Tibial nerve (tissue), 4 donors: ENCODE measurements at regions not wholly inside any gene's neighbourhood (a gene's known extent, or its start where the extent isn't known, plus 50 kb on each side); places are given as distances from the start of the nearest gene placed in this dataset.

ENCODE experiments used
- DNase-seq, 2 donors: peaks; one replicate each; pipeline ENCODE4 v3.0.0-alpha.2; 2019; ENCODE audit warnings: low spot score in 2 of 2
- H3K27ac ChIP-seq, 4 donors: fragments of 200-600 bp; sonication (generic) in 3 of 4; one replicate each; pipeline ENCODE4 v1.5.1; 2017 to 2019; ENCODE audit warnings: mild to moderate bottlenecking in 1 of 4
- H3K27me3 ChIP-seq, 2 donors: fragments of 200-600 bp; sonication (generic) in 1 of 2; one replicate each; pipeline versions ENCODE4 v1.5.1 to v1.6.0; 2017 to 2019
- H3K36me3 ChIP-seq, 3 donors: fragments of 200-600 bp; sonication (generic); one replicate each; pipeline ENCODE4 v1.5.1; 2018 to 2019
- H3K4me1 ChIP-seq, 4 donors: fragments of 200-600 bp; sonication (generic) in 3 of 4; one replicate each; pipeline ENCODE4 v1.5.1; 2017 to 2019
- H3K4me3 ChIP-seq, 4 donors: fragments of 200-600 bp; sonication (generic) in 3 of 4; one replicate each; pipeline ENCODE4 v1.5.1; 2017 to 2019; ENCODE audit warnings: mild to moderate bottlenecking in 1 of 4, moderate library complexity in 1 of 4
- H3K9me3 ChIP-seq, 4 donors: fragments of 200-600 bp; sonication (generic) in 3 of 4; one replicate each; pipeline ENCODE4 v1.5.1; 2017 to 2019
- EP300 ChIP-seq, 2 donors: sonication (generic); formaldehyde crosslinking; IDR thresholded peaks; one replicate each; pipeline ENCODE4 v1.6.1; 2017; ENCODE audit warnings: antibody characterized with exemption in 2 of 2, mild to moderate bottlenecking in 1 of 2
- POLR2A ChIP-seq, 2 donors: fragments of 450-650 bp; IDR thresholded peaks; one replicate each; pipeline ENCODE4 v1.6.1; 2017; ENCODE audit warnings: antibody characterized with exemption in 2 of 2, mild to moderate bottlenecking in 2 of 2, moderate library complexity in 2 of 2
- whole genome bisulfite sequencing, 2 donors: methylation state at CpG; one replicate each; pipeline ENCODE4 v1.1.5; 2018; 5-methylcytosine and 5-hydroxymethylcytosine counted together
- TF ChIP-seq, protein P1 (sequence below), 5 experiments: fragments of 200-600 bp in 3 of 5; fragments of 450-650 bp in 2 of 5; sonication (generic) in 3 of 5; IDR thresholded peaks; one replicate each; pipeline ENCODE4 v1.5.1; 2016 to 2019; ENCODE audit warnings: antibody characterized with exemption in 5 of 5, mild to moderate bottlenecking in 3 of 5, moderate library complexity in 2 of 5

DNA sequence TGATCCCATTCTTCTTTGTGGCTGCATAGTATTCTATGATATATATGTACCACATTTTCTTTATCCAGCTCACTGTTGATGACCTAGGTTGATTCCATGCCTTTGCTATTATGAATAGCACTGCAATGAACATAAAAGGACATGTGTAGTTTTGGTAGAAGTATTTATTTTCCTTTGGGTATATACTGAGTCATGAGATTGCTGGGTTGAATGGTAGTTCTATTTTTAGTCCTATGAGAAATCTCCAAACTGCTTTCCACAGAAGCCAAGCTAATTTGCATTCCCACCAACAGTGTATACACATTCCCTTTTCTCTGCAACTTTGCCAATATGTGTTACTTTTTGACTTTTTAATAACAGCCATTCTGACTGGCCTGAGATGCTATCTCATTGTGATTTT, 278.3 kb downstream of the PCDH18 start:
- Histone ChIP-seq H3K4me3 (no peak overlapping the region), H3K36me3 (no peaks in the 10 kb centered on the region), H3K4me1 (no peaks in the 10 kb centered on the region), H3K9me3 (peaks cover 0 to 7% (median 0%) of the 10 kb centered on the region in 4 donors), H3K27me3 (no peaks in the 10 kb centered on the region), H3K27ac (no peak overlapping the region)
- no peak for DNase-seq
- no peak for TF ChIP-seq EP300 (IDR thresholded peaks at IDR 0.05)
- TF ChIP-seq, protein P1, sequence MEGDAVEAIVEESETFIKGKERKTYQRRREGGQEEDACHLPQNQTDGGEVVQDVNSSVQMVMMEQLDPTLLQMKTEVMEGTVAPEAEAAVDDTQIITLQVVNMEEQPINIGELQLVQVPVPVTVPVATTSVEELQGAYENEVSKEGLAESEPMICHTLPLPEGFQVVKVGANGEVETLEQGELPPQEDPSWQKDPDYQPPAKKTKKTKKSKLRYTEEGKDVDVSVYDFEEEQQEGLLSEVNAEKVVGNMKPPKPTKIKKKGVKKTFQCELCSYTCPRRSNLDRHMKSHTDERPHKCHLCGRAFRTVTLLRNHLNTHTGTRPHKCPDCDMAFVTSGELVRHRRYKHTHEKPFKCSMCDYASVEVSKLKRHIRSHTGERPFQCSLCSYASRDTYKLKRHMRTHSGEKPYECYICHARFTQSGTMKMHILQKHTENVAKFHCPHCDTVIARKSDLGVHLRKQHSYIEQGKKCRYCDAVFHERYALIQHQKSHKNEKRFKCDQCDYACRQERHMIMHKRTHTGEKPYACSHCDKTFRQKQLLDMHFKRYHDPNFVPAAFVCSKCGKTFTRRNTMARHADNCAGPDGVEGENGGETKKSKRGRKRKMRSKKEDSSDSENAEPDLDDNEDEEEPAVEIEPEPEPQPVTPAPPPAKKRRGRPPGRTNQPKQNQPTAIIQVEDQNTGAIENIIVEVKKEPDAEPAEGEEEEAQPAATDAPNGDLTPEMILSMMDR (IDR thresholded peaks at IDR 0.05): no peak
- no peak for TF ChIP-seq POLR2A (IDR thresholded peaks at IDR 0.05)

DNA sequence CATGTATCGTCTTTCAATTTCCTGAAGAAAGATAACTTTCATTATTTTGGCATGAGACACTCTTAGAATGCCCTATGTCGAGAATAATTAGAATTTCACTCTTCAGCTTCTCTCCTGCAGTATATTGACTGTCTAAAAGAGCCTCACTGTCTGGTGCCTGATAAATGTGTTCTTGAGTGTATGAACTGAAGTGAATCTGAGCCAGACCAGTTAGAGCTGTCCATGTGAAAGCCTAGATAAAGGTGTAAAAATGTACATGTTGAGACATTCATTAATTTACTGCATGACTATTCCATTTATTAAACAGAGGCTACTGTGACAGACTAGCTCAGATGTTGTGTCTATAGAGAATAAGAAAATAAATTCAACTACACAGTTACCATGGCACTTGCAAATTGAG, 283.2 kb downstream of the PCDH18 start:
- TF ChIP-seq POLR2A (IDR thresholded peaks at IDR 0.05) (no peak), EP300 (IDR thresholded peaks at IDR 0.05) (no peak)
- TF ChIP-seq, protein P1 (IDR thresholded peaks at IDR 0.05): no peak
- Histone ChIP-seq H3K36me3 (no peaks in the 10 kb centered on the region), H3K4me3 (no peak overlapping the region), H3K27me3 (no peaks in the 10 kb centered on the region), H3K9me3 (no peaks in the 10 kb centered on the region), H3K4me1 (no peaks in the 10 kb centered on the region), H3K27ac (no peak overlapping the region)
- no peak for DNase-seq
- 81% methylated on average over 2 of the region's 2 CpGs for WGBS, 2 donors

DNA sequence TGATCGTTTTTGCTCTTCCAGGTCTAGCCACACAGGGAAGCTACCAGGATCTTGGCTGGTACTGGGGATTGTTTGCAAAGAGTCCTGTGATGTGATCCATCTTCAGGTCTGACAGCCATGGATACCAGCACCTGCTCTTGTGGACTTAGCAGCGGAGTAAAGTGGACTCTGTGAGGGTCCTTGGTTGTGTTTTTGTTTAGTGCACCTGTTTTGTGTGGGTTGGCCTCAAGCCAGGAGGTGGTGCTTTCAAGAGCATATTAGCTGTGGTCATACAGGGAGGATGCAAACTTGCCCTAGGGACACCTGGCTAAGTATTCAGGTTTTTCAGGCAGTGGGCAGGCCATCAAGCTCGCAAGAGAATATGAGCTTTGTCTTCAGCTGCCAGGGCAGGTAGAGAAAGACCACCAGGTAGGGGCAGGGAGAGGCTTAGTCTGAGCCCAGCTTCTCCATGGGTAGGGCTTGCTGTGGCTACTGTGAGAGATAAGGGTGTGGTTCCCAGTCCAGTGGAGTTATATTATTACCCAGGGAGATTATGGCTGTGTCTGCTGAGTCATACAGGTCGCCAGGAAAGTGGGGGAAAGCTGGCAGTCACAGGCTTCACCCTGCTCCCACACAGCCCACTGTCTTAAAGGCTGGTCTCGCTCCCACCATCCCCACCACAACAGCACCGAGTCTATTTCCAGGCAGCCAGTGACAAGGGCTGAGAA, 293.7 kb downstream of the PCDH18 start:
- no peaks in the 10 kb centered on the region for H3K36me3 ChIP-seq
- H3K27me3 ChIP-seq: no peaks in the 10 kb centered on the region
- no peaks in the 10 kb centered on the region for H3K9me3 ChIP-seq
- TF ChIP-seq POLR2A (IDR thresholded peaks at IDR 0.05): no peak
- no peak overlapping the region for H3K27ac ChIP-seq
- no peak overlapping the region for H3K4me3 ChIP-seq
- DNase-seq: no peak
- WGBS, 2 donors: 83 to 90% methylated on average over 5 to 6 of the region's 6 CpGs
- no peaks in the 10 kb centered on the region for H3K4me1 ChIP-seq

DNA sequence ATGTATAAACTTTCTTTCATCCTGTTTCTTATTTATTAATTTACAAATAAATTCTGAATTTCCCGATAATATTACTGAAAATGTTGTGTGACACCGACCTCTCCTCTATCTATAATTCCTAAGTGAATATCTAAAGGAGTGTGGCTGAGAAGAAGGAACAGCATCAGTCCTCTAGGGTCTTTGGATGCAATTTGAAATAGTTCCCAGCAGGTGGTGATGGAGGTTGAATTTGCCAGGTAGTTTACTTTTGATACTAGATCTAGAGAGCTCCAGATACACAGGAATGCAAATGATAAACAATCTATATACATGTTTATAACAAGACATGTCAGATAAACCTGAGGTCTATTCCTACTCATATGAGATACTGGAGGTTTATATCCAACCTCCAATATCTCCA, 305.4 kb downstream of the PCDH18 start:
- Histone ChIP-seq H3K36me3 (no peaks in the 10 kb centered on the region), H3K27me3 (no peaks in the 10 kb centered on the region), H3K27ac (no peak overlapping the region), H3K4me3 (no peak overlapping the region), H3K4me1 (no peaks in the 10 kb centered on the region), H3K9me3 (no peaks in the 10 kb centered on the region)
- WGBS, 2 donors: 75 to 84% methylated on average over 2 of the region's 2 CpGs
- TF ChIP-seq, protein P1 (IDR thresholded peaks at IDR 0.05): no peak
- TF ChIP-seq EP300 (IDR thresholded peaks at IDR 0.05): no peak
- no peak for TF ChIP-seq POLR2A (IDR thresholded peaks at IDR 0.05)
- DNase-seq: no peak

DNA sequence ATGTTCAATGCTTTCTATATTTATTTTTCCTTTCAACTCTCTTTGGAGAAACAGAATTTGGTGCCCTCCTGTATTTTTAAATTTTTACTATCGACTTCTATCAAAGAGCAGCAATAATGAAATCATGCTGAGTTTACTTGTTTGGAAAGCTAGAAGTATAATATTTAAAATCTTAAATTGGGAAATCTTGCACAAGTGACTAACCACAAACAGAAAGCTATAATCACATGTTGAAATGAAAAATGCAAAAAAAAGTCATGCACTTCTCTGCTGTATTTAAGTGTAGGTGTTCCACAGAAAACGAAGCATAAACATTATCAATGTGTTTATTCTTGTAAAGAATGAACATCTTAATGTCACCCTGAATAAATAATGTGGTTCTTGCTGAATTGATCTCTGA, 306.1 kb downstream of the PCDH18 start:
- H3K36me3 ChIP-seq: no peaks in the 10 kb centered on the region

DNA sequence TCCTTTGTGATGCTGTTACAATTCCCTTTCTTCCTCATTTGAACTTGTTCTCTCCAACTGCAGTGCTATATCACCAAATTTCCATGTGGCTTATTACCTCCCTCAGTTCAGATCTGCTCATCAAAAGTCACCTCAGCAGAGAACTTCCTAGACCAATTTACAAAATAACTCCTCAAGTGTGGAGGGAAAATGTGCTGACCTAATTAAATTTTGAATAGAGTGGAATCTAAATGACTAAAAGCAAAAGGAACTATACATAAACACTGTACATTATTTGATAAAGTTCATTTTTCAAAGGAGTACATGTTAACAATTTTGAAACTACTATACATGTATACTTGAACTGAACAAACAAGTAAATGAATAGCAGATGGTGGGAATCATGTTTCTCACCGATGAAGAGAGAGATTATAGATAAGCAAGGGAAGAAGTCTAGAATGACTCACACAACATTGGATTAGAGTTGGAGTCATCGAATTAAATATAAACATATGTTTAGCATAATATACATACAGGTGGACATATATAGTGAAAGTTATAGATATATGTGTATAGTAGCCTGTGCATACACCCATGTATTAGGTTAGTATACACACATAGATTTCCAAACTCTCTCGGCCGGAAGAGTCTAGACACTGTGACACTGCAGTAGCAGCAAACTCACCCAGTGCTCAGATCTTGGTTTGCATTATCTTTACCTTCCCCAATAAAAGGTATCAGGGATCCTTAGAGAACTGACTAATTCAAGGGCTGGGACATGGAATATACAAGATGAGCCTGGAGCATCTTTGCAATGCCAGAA, 318.7 kb downstream of the PCDH18 start:
- no peaks in the 10 kb centered on the region for H3K36me3 ChIP-seq
- no peak overlapping the region for H3K27ac ChIP-seq
- TF ChIP-seq, protein P1 (IDR thresholded peaks at IDR 0.05): no peak
- no peak for TF ChIP-seq EP300 (IDR thresholded peaks at IDR 0.05)
- no peak for TF ChIP-seq POLR2A (IDR thresholded peaks at IDR 0.05)
- no peaks in the 10 kb centered on the region for H3K27me3 ChIP-seq
- no peaks in the 10 kb centered on the region for H3K4me1 ChIP-seq
- H3K9me3 ChIP-seq: no peaks in the 10 kb centered on the region
- 78 to 85% methylated on average over 4 of the region's 4 CpGs for WGBS, 2 donors
- DNase-seq: no peak
- H3K4me3 ChIP-seq: no peak overlapping the region

More for the DNA sequence above, 306.1 kb downstream of the PCDH18 start:
- no peaks in the 10 kb centered on the region for H3K9me3 ChIP-seq
- TF ChIP-seq EP300 (IDR thresholded peaks at IDR 0.05): no peak
- WGBS, 2 donors: 53 to 71% methylated on average over 2 of the region's 2 CpGs
- no peaks in the 10 kb centered on the region for H3K27me3 ChIP-seq
- no peaks in the 10 kb centered on the region for H3K4me1 ChIP-seq
- H3K4me3 ChIP-seq: no peak overlapping the region
- no peak overlapping the region for H3K27ac ChIP-seq
- no peak for DNase-seq
